Glomerular endothelial cell (primary cell): ENCODE measurements at regions not wholly inside any gene's neighbourhood (a gene's known extent, or its start where the extent isn't known, plus 50 kb on each side); places are given as distances from the start of the nearest gene placed in this dataset.

Source experiments
- DNase-seq: peaks from one replicate; pipeline ENCODE4 v3.0.0-alpha.2; 2011; ENCODE audit warnings: low read depth, low spot score; ENCODE audit errors: extremely low read depth

GRCh38 chr12:40552868-40553267, 139.4 kb upstream of the CNTN1 start:
- no peak for DNase-seq

- no peak for DNase-seq
Measured at GRCh38 chr12:40557980-40558379, 134.3 kb upstream of the CNTN1 start.

DNA sequence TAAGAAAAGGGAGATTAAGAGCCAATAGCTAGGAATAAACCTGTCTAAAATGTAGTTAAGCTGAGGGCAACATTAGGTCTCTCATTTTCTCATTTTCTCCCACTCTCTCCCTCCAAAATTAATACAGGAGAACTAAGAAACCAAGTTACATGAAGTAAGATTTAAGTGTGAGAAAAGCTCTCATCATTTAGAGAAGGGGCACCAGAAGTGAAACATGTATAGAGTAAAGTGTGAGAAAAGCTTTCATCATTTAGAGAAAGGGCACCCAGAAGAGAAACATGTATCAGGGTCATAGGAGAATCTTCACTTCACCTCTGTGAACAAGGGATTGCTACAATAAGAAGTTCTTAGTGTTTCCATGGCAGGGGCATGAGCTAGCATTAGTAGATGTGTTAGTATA, 132.4 kb upstream of the CNTN1 start:
- DNase-seq: no peak

DNA sequence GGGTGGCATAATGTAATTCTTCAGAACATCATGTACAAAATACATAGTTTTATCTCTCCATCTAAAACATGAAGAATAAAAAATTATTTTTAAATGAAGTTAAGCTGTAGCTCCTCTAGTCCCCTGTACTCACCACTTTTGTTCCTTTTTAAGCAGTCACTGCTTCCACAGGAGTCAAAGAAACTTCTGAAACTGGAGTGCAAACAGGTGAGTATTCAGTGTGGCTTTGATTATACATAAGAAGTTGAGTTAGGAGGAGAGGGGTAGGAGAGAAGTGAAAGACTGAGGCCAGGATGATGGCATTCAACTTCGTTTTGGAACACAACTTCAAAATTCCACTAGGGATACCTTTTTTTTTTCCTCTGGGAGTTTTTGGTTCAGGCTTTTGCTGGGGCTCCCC, 131.4 kb upstream of the CNTN1 start:
- DNase-seq: no peak

DNA sequence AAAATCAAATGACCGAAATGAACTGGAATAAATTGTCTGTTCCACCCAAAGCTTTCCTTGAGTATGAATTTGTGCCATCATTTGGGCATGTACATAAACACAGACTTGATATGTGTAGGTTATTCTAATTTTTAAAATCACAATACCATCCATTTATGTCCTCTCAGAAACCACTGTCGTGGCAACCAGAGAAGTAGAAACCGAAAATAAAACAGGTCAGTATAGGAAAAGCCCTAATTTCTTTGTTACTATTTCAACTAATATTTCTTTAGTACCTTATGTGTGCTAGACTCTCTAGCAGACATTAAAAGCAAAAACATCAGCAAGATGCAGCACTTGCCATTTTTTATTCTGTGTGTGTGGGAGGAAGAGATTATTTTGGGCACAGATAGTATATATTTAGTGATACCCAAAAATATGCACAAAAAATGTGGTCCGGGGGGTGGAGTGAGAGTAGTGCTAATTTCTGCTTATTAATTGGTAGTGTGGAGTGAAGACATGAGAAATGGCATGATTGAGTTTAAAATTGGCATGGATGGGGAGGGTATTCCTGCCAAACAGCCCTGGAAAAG, 130.8 kb upstream of the CNTN1 start:
- no peak for DNase-seq

- DNase-seq: no peak
Measured at GRCh38 chr12:40565029-40565633, 127.1 kb upstream of the CNTN1 start.

- no peak for DNase-seq
Measured at GRCh38 chr12:40566271-40566670, 126.0 kb upstream of the CNTN1 start.

- no peak for DNase-seq
Measured at GRCh38 chr12:40569626-40570179, 122.5 kb upstream of the CNTN1 start.

GRCh38 chr12:40573024-40573423, 119.2 kb upstream of the CNTN1 start:
- no peak for DNase-seq

- DNase-seq: no peak
Measured at GRCh38 chr12:40575987-40576386, 116.3 kb upstream of the CNTN1 start.

- no peak for DNase-seq
Measured at GRCh38 chr12:40577834-40578233, 114.4 kb upstream of the CNTN1 start.

GRCh38 chr12:40579687-40580086, 112.6 kb upstream of the CNTN1 start:
- DNase-seq: no peak

DNA sequence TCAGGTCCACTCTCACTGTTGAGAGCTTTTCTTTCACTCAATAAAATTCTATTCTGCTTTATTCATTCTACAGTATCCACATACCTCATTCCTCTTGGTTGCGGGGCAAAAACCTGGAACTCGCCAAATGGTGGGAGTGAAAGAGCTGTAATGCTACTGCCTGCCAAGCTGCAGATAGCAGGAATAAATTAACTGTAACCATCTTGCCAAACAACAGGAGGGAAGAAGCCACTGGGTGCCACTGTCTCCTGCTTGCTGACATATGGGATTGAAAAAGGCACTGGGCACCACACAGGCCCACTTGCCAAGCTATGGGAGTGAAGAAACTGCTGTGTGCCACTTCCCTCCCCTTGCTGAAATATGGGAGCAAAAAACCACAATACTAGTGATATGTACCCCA, 111.9 kb upstream of the CNTN1 start:
- no peak for DNase-seq

DNA sequence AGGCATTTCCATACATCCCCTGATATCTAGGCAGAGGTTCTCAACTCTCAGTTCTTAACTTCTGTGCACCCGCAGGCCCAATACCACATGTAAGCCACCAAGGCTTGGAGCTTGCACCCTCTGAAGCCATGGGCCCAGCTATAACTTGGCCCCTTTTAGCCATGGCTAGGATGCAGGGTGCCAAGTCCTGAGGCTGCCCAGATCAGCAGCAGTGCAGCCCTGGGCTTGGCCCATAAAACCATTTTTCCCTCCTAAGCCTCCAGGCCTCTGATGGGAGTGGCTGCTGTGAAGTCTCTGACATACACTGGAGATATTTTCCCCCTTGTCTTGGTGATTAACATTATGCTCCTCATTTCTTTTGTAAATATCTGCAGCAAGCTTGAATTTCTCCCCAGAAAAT, 110.3 kb upstream of the CNTN1 start:
- no peak for DNase-seq

- DNase-seq: no peak
Measured at GRCh38 chr12:40583743-40584142, 108.5 kb upstream of the CNTN1 start.

DNA sequence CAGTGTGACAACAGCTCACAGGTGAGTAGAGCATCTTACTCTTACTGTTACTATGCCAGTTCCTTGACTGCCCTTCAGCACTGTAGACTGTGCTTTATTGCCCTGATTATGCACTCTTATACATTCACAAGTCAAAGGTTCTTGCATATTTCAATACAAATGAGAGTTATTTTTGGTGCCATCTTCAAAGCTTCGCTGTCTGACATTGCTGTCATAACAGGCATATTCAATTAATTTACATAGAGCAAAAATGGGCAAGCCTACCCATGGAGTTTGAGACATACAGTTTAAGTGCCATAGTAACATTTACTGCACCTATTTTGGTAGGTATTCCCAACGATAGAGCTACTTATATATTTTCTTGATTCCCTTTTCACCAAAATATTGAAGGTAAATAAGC, 107.5 kb upstream of the CNTN1 start:
- DNase-seq: no peak

DNA sequence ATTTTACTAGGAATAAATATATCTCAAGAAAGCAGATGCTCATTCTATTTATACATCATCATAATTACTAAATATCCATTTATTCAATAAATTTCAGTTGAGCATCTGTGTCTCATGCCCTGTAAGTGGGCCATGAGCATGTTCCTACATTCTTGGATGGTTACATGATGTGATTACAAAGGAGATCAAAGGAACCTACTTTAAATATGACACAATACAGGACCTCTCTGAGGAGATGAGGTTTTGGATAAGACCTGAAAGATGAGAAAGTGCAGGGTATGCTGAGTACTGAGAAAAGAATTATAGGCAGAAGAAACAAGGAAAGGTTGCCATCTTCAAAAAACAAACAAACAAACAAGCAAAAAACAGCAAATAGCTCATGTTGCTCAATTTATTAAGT, 105.4 kb upstream of the CNTN1 start:
- DNase-seq: no peak

- DNase-seq: no peak
Measured at GRCh38 chr12:40587421-40587820, 104.8 kb upstream of the CNTN1 start.

GRCh38 chr12:40587970-40588369, 104.3 kb upstream of the CNTN1 start:
- DNase-seq: no peak

DNA sequence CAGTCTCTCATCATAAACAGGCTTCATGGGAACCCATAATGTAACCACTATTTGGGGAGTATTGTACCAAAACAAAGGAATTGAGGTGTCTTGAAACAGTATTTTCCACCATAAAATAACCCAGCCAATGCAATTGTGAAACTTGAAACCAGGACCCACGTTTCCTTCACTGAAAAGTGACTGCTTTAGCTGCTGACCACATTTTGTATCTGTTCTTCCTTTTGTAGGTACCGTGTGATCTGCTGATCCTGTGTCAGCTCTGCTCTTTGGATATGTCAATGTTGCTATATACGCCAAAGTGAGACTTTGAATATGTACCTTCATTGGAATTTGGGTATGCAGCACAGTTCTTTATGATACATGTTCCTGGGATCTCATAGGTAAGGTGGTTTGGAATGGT, 95.1 kb upstream of the CNTN1 start:
- no peak for DNase-seq

GRCh38 chr12:40598073-40598472, 94.2 kb upstream of the CNTN1 start:
- no peak for DNase-seq

GRCh38 chr12:40602562-40602961, 89.7 kb upstream of the CNTN1 start:
- DNase-seq: no peak

- no peak for DNase-seq
Measured at GRCh38 chr12:40614923-40615322, 77.3 kb upstream of the CNTN1 start.
